Tibial artery (tissue), 4 donors: ENCODE measurements at regions not wholly inside any gene's neighbourhood (a gene's known extent, or its start where the extent isn't known, plus 50 kb on each side); places are given as distances from the start of the nearest gene placed in this dataset.

Experiments used
- DNase-seq, 2 donors: peaks; one replicate each; pipeline ENCODE4 v3.0.0-alpha.2; 2019
- H3K27ac ChIP-seq, 2 donors: fragments of 200-600 bp; sonication (generic) in 1 of 2; 1 replicate in 1 of 2; 2 replicates in 1 of 2; pipeline ENCODE4 v1.5.1; 2018 to 2019; ENCODE audit warnings: mild to moderate bottlenecking in 1 of 2
- H3K27me3 ChIP-seq, 2 donors: fragments of 200-600 bp; sonication (generic) in 1 of 2; one replicate each; pipeline versions ENCODE4 v1.5.1 to v1.6.0; 2016 to 2019
- H3K36me3 ChIP-seq, 3 donors: fragments of 200-600 bp; sonication (generic) in 2 of 3; one replicate each; pipeline ENCODE4 v1.5.1; 2016 to 2019; ENCODE audit warnings: mild to moderate bottlenecking in 2 of 3
- H3K4me1 ChIP-seq, 4 donors: fragments of 200-600 bp; sonication (generic) in 2 of 4; 1 replicate in 3 of 4; 2 replicates in 1 of 4; pipeline ENCODE4 v1.5.1; 2016 to 2019
- H3K4me3 ChIP-seq, 2 donors: fragments of 200-600 bp; sonication (generic) in 1 of 2; 1 replicate in 1 of 2; 2 replicates in 1 of 2; pipeline ENCODE4 v1.5.1; 2018 to 2019; ENCODE audit warnings: mild to moderate bottlenecking in 2 of 2
- H3K9me3 ChIP-seq, 3 donors: fragments of 200-600 bp; sonication (generic) in 1 of 3; one replicate each; pipeline ENCODE4 v1.5.1; 2016 to 2019
- CTCF ChIP-seq, 2 experiments: fragments of 200-600 bp in 1 of 2; fragments of 450-650 bp in 1 of 2; IDR thresholded peaks; one replicate each; pipeline ENCODE4 v1.5.1; 2017 to 2019; ENCODE audit warnings: antibody characterized with exemption in 2 of 2, mild to moderate bottlenecking in 1 of 2, moderate library complexity in 1 of 2
- intact Hi-C: fragments of 100-400 bp; cut with DNase I; formaldehyde crosslinking; loops from one replicate; pipeline ENCODE4 v1.15.0; 2023; ENCODE audit warnings: low total_unique reads

GRCh38 chr5:89407054-89407453, 524.1 kb upstream of the MEF2C start:
- H3K4me3 ChIP-seq: no peak overlapping the region
- no peaks in the 10 kb centered on the region for H3K9me3 ChIP-seq
- TF ChIP-seq CTCF (IDR thresholded peaks at IDR 0.05): no peak
- H3K27ac ChIP-seq: no peak overlapping the region
- H3K4me1 ChIP-seq: peaks cover 0 to 12% (median 0%) of the 10 kb centered on the region in 4 donors
- no peaks in the 10 kb centered on the region for H3K36me3 ChIP-seq
- intact Hi-C loops: no loop called here
- no peaks in the 10 kb centered on the region for H3K27me3 ChIP-seq
- DNase-seq: no peak

GRCh38 chr5:89401659-89402058, 518.7 kb upstream of the MEF2C start:
- no peak for TF ChIP-seq CTCF (IDR thresholded peaks at IDR 0.05)
- H3K27ac ChIP-seq: no peak overlapping the region

GRCh38 chr5:89401012-89401411, 518.0 kb upstream of the MEF2C start:
- Histone ChIP-seq H3K9me3 (no peaks in the 10 kb centered on the region), H3K36me3 (no peaks in the 10 kb centered on the region), H3K4me3 (no peak overlapping the region), H3K4me1 (peaks cover 0 to 17% (median 4%) of the 10 kb centered on the region in 4 donors), H3K27ac (no peak overlapping the region), H3K27me3 (no peaks in the 10 kb centered on the region)
- no peak for TF ChIP-seq CTCF (IDR thresholded peaks at IDR 0.05)
- intact Hi-C loops: no loop called here
- DNase-seq: no peak

More at GRCh38 chr5:89401659-89402058, 518.7 kb upstream of the MEF2C start:
- Histone ChIP-seq H3K9me3 (no peaks in the 10 kb centered on the region), H3K4me1 (peaks cover 0 to 12% (median 2%) of the 10 kb centered on the region in 4 donors), H3K4me3 (no peak overlapping the region), H3K36me3 (no peaks in the 10 kb centered on the region), H3K27me3 (no peaks in the 10 kb centered on the region)
- intact Hi-C loops: no loop called here
- no peak for DNase-seq

GRCh38 chr5:89399548-89399947, 516.6 kb upstream of the MEF2C start:
- Histone ChIP-seq H3K9me3 (no peaks in the 10 kb centered on the region), H3K27me3 (no peaks in the 10 kb centered on the region), H3K4me3 (no peak overlapping the region), H3K4me1 (peaks cover 0 to 25% (median 6%) of the 10 kb centered on the region in 4 donors), H3K36me3 (no peaks in the 10 kb centered on the region), H3K27ac (no peak overlapping the region)
- intact Hi-C loops: no loop called here
- DNase-seq: no peak
- TF ChIP-seq CTCF (IDR thresholded peaks at IDR 0.05): no peak

GRCh38 chr5:89397096-89397495, 514.1 kb upstream of the MEF2C start:
- Histone ChIP-seq H3K27ac (peak overlapping the region; percentile 3 to 32), H3K9me3 (no peaks in the 10 kb centered on the region)

More at GRCh38 chr5:89397096-89397495, 514.1 kb upstream of the MEF2C start:
- peaks cover 0 to 25% (median 6%) of the 10 kb centered on the region in 4 donors for H3K4me1 ChIP-seq
- no peaks in the 10 kb centered on the region for H3K36me3 ChIP-seq
- no peak for TF ChIP-seq CTCF (IDR thresholded peaks at IDR 0.05)
- intact Hi-C loops: no loop called here
- H3K4me3 ChIP-seq: no peak overlapping the region
- no peaks in the 10 kb centered on the region for H3K27me3 ChIP-seq
- DNase-seq: no peak
